GM12878 (cell line): ENCODE measurements at regions not wholly inside any gene's neighbourhood (a gene's known extent, or its start where the extent isn't known, plus 50 kb on each side); places are given as distances from the start of the nearest gene placed in this dataset.

Experiments
- ATAC-seq: fragments of 200-7000 bp; cut with Tn5 transposase; 3 replicates; pipeline ENCODE4 v1.9.1; 2020; ENCODE audit warnings: mild to moderate bottlenecking, moderate library complexity
- BruUV-seq: library from RNA; stranded (reverse); fragments of 400-500 nt; replicated peaks from 2 replicates; lab custom pipeline; 2021; lab: Mats Ljungman, UMichigan
- CTCF ChIA-PET: fragments of 300-600 bp; sonication (Branson Sonifier 250); formaldehyde crosslinking; extraction: SDS; loops from one replicate; lab custom pipeline; 2021; ENCODE audit warnings: inconsistent platforms; lab: Yijun Ruan, JAX
- POLR2A ChIA-PET: fragments of 350-600 bp; formaldehyde crosslinking; extraction: SDS; loops from one replicate; lab custom pipeline; 2021; ENCODE audit warnings: inconsistent platforms; lab: Charles Lee
- RAD21 ChIA-PET: fragments of 300-600 bp; sonication (Branson Sonifier 250); formaldehyde crosslinking; loops from one replicate; lab custom pipeline; 2023; ENCODE audit warnings: antibody characterized with exemption; ENCODE audit not compliant: unreplicated experiment; lab: Charles Lee
- SMC1A ChIA-PET: fragments of 300-600 bp; sonication (Branson Sonifier 250); formaldehyde crosslinking; loops from one replicate; lab custom pipeline; 2023; ENCODE audit not compliant: unreplicated experiment, uncharacterized antibody; lab: Charles Lee
- DNase-seq: peaks from one replicate; pipeline ENCODE4 v3.0.0-alpha.2; 2011; ENCODE audit warnings: low read depth, low spot score
- FAIRE-seq: peaks from 3 replicates; lab custom pipeline; 2011; peaks lifted over from hg19 to GRCh38; lab: Jason Lieb, UNC
- H2AFZ ChIP-seq: 2 replicates; pipeline ENCODE4 v1.6.0; 2011; ENCODE audit warnings: low read depth, low read length, control low read depth; ENCODE audit not compliant: control insufficient read depth
- H3K27ac ChIP-seq: 2 replicates; pipeline ENCODE4 v1.5.1; 2011; ENCODE audit warnings: control low read depth; ENCODE audit not compliant: control insufficient read depth, insufficient read depth
- H3K27me3 ChIP-seq, 2 experiments: replicated peaks in 1 of 2; 2 replicates each; pipeline versions ENCODE4 v1.6.0 to v1.6.1; 2011; ENCODE audit warnings: low read length in 1 of 2; ENCODE audit not compliant: control insufficient read depth in 2 of 2, insufficient read depth in 2 of 2
- H3K36me3 ChIP-seq, 2 experiments: 2 replicates each; pipeline ENCODE4 v1.5.1; 2011; ENCODE audit warnings: low read length in 1 of 2; ENCODE audit not compliant: control insufficient read depth in 2 of 2, insufficient read depth in 2 of 2
- H3K4me1 ChIP-seq: 2 replicates; pipeline ENCODE4 v1.6.1; 2011; ENCODE audit warnings: mild to moderate bottlenecking, low read length, moderate library complexity, mixed read lengths; ENCODE audit not compliant: control insufficient read depth, insufficient read depth
- H3K4me2 ChIP-seq: 2 replicates; pipeline ENCODE4 v1.6.0; 2011; ENCODE audit warnings: control low read depth; ENCODE audit not compliant: control insufficient read depth, insufficient read depth
- H3K4me3 ChIP-seq: fragments of 200-600 bp; sonication (generic); 2 replicates; pipeline ENCODE4 v1.5.1; 2016
- H3K79me2 ChIP-seq: 2 replicates; pipeline ENCODE4 v1.6.0; 2011; ENCODE audit warnings: low read length; ENCODE audit not compliant: control insufficient read depth, insufficient read depth
- H3K9ac ChIP-seq: 2 replicates; pipeline ENCODE4 v1.8.0; 2011; ENCODE audit warnings: low read length, control low read depth, mixed read lengths; ENCODE audit not compliant: control insufficient read depth, insufficient read depth
- H3K9me3 ChIP-seq: replicated peaks from 3 replicates; pipeline ENCODE4 v1.5.1; 2011; ENCODE audit warnings: mild to moderate bottlenecking, low read length; ENCODE audit not compliant: control insufficient read depth, insufficient read depth
- H4K20me1 ChIP-seq: 2 replicates; pipeline ENCODE4 v1.6.0; 2011; ENCODE audit not compliant: control insufficient read depth, insufficient read depth
- BACH1 ChIP-seq: fragments of 450-650 bp; IDR thresholded peaks from 2 replicates; pipeline ENCODE4 v1.6.1; 2017; ENCODE audit warnings: mild to moderate bottlenecking, borderline replicate concordance
- CBFB ChIP-seq: IDR thresholded peaks from 2 replicates; pipeline ENCODE4 v1.6.1; 2016; ENCODE audit warnings: antibody characterized with exemption, low read depth
- CEBPB ChIP-seq, 2 experiments: fragments of 150-350 bp in 1 of 2; IDR thresholded peaks; 2 replicates each; pipeline ENCODE4 v1.6.1; 2012 to 2014; ENCODE audit warnings: low read depth in 2 of 2, low read length in 2 of 2, borderline replicate concordance in 1 of 2, inconsistent platforms in 1 of 2
- EZH2 ChIP-seq: IDR thresholded peaks from 2 replicates; pipeline ENCODE4 v1.6.1; 2012; ENCODE audit warnings: low read depth, mild to moderate bottlenecking, control low read depth, inconsistent platforms, low read length, borderline replicate concordance; ENCODE audit not compliant: control insufficient read depth
- MEF2A ChIP-seq: IDR thresholded peaks from 2 replicates; pipeline ENCODE4 v1.6.1; 2011; ENCODE audit warnings: low read depth, mild to moderate bottlenecking, low read length, moderate library complexity; ENCODE audit not compliant: insufficient read depth
- NFYB ChIP-seq: IDR thresholded peaks from 2 replicates; pipeline ENCODE4 v1.6.1; 2011; ENCODE audit warnings: low read depth, mild to moderate bottlenecking, low read length, improper control_type of control experiment, moderate library complexity; ENCODE audit not compliant: insufficient read depth
- NRF1 ChIP-seq: conservative IDR thresholded peaks from 2 replicates; pipeline ENCODE4 v1.6.1; 2011; ENCODE audit warnings: mild to moderate bottlenecking, low read depth, low read length, improper control_type of control experiment
- POLR2A ChIP-seq: IDR thresholded peaks from 2 replicates; pipeline ENCODE4 v1.6.1; 2011; ENCODE audit warnings: low read depth, mild to moderate bottlenecking, low read length
- POLR2AphosphoS2 ChIP-seq: IDR thresholded peaks from 2 replicates; pipeline ENCODE4 v1.6.1; 2011; ENCODE audit warnings: low read depth, mild to moderate bottlenecking, low read length, improper control_type of control experiment, moderate library complexity
- POLR2AphosphoS5 ChIP-seq: IDR thresholded peaks from 2 replicates; pipeline ENCODE4 v1.6.1; 2011; ENCODE audit warnings: mild to moderate bottlenecking, low read length, inconsistent platforms
- RUNX3 ChIP-seq: IDR thresholded peaks from 2 replicates; pipeline ENCODE4 v1.6.1; 2012; ENCODE audit warnings: low read length, inconsistent platforms
- SMC3 ChIP-seq: IDR thresholded peaks from 2 replicates; pipeline ENCODE4 v1.6.1; 2011; ENCODE audit warnings: low read length, improper control_type of control experiment, borderline replicate concordance
- SREBF2 ChIP-seq: IDR thresholded peaks from 2 replicates; pipeline ENCODE4 v1.6.1; 2012; ENCODE audit warnings: mild to moderate bottlenecking, low read length
- TBL1XR1 ChIP-seq: IDR thresholded peaks from 2 replicates; pipeline ENCODE4 v1.6.1; 2012; ENCODE audit warnings: low read depth, low read length, improper control_type of control experiment
- TCF12 ChIP-seq: IDR thresholded peaks from 2 replicates; pipeline ENCODE4 v1.6.1; 2011; ENCODE audit warnings: low read depth, mild to moderate bottlenecking, low read length
- ZNF207 ChIP-seq: fragments of 450-650 bp; IDR thresholded peaks from 2 replicates; pipeline ENCODE4 v1.6.1; 2014; ENCODE audit warnings: antibody characterized with exemption, mild to moderate bottlenecking, borderline replicate concordance
- WGBS: methylation state at CpG from one replicate; pipeline ENCODE4 v1.1.6; 2016; ENCODE audit warnings: low lambda C conversion rate; ENCODE audit not compliant: insufficient replicate concordance, insufficient coverage; ENCODE audit errors: missing lambda C conversion rate; 5-methylcytosine and 5-hydroxymethylcytosine counted together
- in situ Hi-C: fragments of 300-500 bp; cut with MboI; formaldehyde crosslinking; loops from 9 replicates; pipeline ENCODE4 v1.14.3; 2018; ENCODE audit warnings: mixed read lengths
- intact Hi-C: fragments of 100-400 bp; cut with micrococcal nuclease; formaldehyde crosslinking; loops from one replicate; pipeline ENCODE4 v1.14.2; 2022; ENCODE audit not compliant: unreplicated experiment
- TF ChIP-seq, protein P1 (sequence below): fragments of 450-650 bp; IDR thresholded peaks from 2 replicates; pipeline ENCODE4 v1.6.1; 2018; ENCODE audit warnings: borderline replicate concordance, mild to moderate bottlenecking; ENCODE audit not compliant: partially characterized antibody
- TF ChIP-seq, protein P2 (sequence below): IDR thresholded peaks from 2 replicates; pipeline ENCODE4 v1.6.1; 2012; ENCODE audit warnings: low read depth, low read length, improper control_type of control experiment

DNA sequence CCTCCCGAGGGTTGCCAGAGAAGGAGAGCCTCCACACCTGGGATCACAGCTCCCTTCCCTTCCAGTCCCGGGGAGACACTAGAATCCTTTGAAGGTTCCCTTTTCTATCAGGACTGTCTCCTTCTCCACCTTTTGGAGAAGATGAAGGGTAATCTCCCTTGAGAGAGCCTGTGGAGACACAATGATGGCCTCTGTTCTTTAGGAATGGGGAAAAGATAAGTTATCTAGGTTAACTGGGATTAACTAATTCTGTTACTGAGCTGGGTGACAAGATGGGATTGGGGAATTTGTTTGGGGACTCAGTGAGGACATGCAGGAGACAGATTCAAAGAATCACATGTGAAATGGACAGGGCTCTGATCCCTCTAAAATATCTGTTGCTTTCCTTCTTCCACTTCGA lies 181.1 kb upstream of the BMPER start (continued):
- TF ChIP-seq, protein P1, sequence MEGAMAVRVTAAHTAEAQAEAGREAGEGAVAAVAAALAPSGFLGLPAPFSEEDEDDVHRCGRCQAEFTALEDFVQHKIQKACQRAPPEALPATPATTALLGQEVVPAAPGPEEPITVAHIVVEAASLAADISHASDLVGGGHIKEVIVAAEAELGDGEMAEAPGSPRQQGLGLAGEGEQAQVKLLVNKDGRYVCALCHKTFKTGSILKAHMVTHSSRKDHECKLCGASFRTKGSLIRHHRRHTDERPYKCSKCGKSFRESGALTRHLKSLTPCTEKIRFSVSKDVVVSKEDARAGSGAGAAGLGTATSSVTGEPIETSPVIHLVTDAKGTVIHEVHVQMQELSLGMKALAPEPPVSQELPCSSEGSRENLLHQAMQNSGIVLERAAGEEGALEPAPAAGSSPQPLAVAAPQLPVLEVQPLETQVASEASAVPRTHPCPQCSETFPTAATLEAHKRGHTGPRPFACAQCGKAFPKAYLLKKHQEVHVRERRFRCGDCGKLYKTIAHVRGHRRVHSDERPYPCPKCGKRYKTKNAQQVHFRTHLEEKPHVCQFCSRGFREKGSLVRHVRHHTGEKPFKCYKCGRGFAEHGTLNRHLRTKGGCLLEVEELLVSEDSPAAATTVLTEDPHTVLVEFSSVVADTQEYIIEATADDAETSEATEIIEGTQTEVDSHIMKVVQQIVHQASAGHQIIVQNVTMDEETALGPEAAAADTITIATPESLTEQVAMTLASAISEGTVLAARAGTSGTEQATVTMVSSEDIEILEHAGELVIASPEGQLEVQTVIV = no peak
- TF ChIP-seq POLR2AphosphoS2 (no peak), ZNF207 (no peak), EZH2 (no peak), POLR2AphosphoS5 (no peak), TCF12 (no peak), SREBF2 (no peak), RUNX3 (no peak)

DNA sequence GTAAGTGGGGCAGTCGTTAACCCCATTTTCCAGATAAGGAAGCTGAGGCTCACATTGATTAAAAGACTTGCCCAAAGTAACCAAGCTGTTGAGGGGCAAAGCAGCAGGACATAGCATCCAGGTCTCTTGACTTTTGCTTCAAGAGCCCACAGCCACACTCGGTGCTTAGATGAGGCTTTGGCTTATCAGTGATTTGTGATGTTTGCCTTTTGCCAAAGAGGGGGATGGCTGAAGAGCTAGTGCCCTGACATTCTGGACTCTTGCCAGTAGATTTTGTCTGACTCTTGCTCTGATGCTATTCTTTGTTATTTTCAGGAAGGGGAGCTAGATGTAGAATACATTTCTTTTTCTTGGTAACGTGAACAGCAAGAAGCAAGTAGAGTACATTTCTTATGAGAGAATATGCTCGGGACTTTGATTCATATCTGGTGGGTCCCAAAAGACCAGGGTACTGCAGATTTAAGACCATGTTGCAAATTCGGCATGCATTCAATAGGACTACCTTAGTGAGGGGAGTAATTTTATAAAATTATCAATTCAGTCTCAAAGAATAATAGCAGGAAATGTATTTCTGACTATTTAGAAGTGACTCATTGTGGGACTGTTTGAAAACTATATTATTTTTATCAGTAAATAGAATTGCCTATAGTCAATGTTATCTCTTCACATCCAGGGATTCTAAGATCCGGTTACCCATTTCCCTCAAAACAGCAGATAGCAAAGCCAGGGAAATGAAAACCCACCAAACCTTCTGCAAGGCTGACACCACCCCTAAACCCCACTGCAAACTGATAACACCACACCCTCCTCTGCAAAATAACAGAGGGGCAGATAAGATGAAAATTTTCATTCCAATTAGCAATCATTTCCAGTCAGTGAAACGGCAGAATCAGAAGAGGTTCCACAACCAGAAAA lies 180.0 kb upstream of the BMPER start:
- no peak for ATAC-seq
- ChIA-PET SMC1A (no interaction called here), CTCF (interaction anchor here (2.1 kb wide), 1 partner anchor 10 kb away, joined by 7 read pairs; no protein-coding TSS in a partner anchor), POLR2A (no interaction called here), RAD21 (no interaction called here)
- Histone ChIP-seq H3K9ac (no peak overlapping the region), H3K4me2 (no peak overlapping the region), H3K9me3 (no peaks in the 10 kb centered on the region; the same call in 2 of the 3 replicates), H3K4me1 (no peaks in the 10 kb centered on the region), H3K27me3 (no peaks in the 10 kb centered on the region), H3K36me3 (no peaks in the 10 kb centered on the region), H3K27ac (no peak overlapping the region), H2AFZ (no peak overlapping the region), H4K20me1 (no peaks in the 10 kb centered on the region), H3K79me2 (no peaks in the 10 kb centered on the region), H3K4me3 (no peak overlapping the region)
- WGBS = 18% methylated on average over 7 of the region's 7 CpGs
- FAIRE-seq = no peak
- intact Hi-C loops (no loop called here), in situ Hi-C loops (no loop called here)
- BruUV-seq = no TSS peak
- DNase-seq = no peak
- TF ChIP-seq SMC3 = no peak
- TF ChIP-seq CEBPB (IDR thresholded peaks at IDR 0.05; ENCODE audit: borderline replicate concordance in 1 of 2, low read depth in 2 of 2, low read length in 2 of 2) = no peak
- TF ChIP-seq, protein P1 = no peak
- TF ChIP-seq BACH1 = no peak
- TF ChIP-seq NRF1 = no peak
- no peak for TF ChIP-seq TBL1XR1
- TF ChIP-seq NFYB = no peak
- no peak for TF ChIP-seq MEF2A
- no peak for TF ChIP-seq CBFB
- TF ChIP-seq, protein P2, sequence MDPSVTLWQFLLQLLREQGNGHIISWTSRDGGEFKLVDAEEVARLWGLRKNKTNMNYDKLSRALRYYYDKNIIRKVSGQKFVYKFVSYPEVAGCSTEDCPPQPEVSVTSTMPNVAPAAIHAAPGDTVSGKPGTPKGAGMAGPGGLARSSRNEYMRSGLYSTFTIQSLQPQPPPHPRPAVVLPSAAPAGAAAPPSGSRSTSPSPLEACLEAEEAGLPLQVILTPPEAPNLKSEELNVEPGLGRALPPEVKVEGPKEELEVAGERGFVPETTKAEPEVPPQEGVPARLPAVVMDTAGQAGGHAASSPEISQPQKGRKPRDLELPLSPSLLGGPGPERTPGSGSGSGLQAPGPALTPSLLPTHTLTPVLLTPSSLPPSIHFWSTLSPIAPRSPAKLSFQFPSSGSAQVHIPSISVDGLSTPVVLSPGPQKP = no peak
- no peak for TF ChIP-seq POLR2A
